Caco-2 (cell line): ENCODE measurements at regions not wholly inside any gene's neighbourhood (a gene's known extent, or its start where the extent isn't known, plus 50 kb on each side); places are given as distances from the start of the nearest gene placed in this dataset.

Experiments used
- BruUV-seq: library from RNA; stranded (reverse); fragments of 400-500 nt; replicated peaks from 2 replicates; lab custom pipeline; 2021; lab: Mats Ljungman, UMichigan
- CTCF ChIA-PET: fragments of 300-600 bp; sonication (Branson Sonifier 250); formaldehyde crosslinking; loops from one replicate; lab custom pipeline; 2022; ENCODE audit warnings: antibody characterized with exemption; lab: Charles Lee
- POLR2A ChIA-PET: fragments of 300-600 bp; sonication (Branson Sonifier 250); formaldehyde crosslinking; loops from one replicate; lab custom pipeline; 2022; ENCODE audit warnings: antibody characterized with exemption; lab: Charles Lee
- DNase-seq, 2 experiments: peaks; one replicate each; pipeline versions ENCODE4 v3.0.0 to v3.0.0-alpha.2; 2020 to 2022
- H3K27me3 ChIP-seq: replicated peaks from 2 replicates; pipeline ENCODE4 v1.6.0; 2011; ENCODE audit warnings: low read length; ENCODE audit not compliant: control insufficient read depth, insufficient read depth
- H3K36me3 ChIP-seq: 2 replicates; pipeline ENCODE4 v1.5.1; 2011; ENCODE audit warnings: low read length; ENCODE audit not compliant: control insufficient read depth, insufficient read depth
- H3K4me1 ChIP-seq: fragments of 250-450 bp; sonication (Bioruptor Pico); 2 replicates; pipeline ENCODE4 v1.5.1; 2020; ENCODE audit warnings: mild to moderate bottlenecking
- H3K4me3 ChIP-seq: 2 replicates; pipeline ENCODE4 v1.5.1; 2011; ENCODE audit warnings: low read depth, mild to moderate bottlenecking, control low read depth, low read length
- H3K9me3 ChIP-seq: fragments of 250-450 bp; sonication (Bioruptor Pico); 2 replicates; pipeline ENCODE4 v1.5.1; 2020; ENCODE audit warnings: mild to moderate bottlenecking, moderate library complexity
- H3K27ac Mint-ChIP-seq: one replicate; pipeline ENCODE4 v1.8.0; 2022; ENCODE audit warnings: mixed read lengths; ENCODE audit not compliant: unreplicated experiment
- H3K27me3 Mint-ChIP-seq: one replicate; pipeline ENCODE4 v1.8.0; 2022; ENCODE audit warnings: mixed read lengths; ENCODE audit not compliant: insufficient read depth, unreplicated experiment
- H3K36me3 Mint-ChIP-seq: one replicate; pipeline ENCODE4 v1.8.0; 2022; ENCODE audit warnings: mild to moderate bottlenecking, mixed read lengths; ENCODE audit not compliant: insufficient read depth, unreplicated experiment
- H3K4me1 Mint-ChIP-seq: one replicate; pipeline ENCODE4 v1.8.0; 2022; ENCODE audit warnings: low read depth, mixed read lengths; ENCODE audit not compliant: unreplicated experiment
- H3K4me3 Mint-ChIP-seq: one replicate; pipeline ENCODE4 v1.8.0; 2022; ENCODE audit warnings: mild to moderate bottlenecking, moderate library complexity, mixed read lengths; ENCODE audit not compliant: unreplicated experiment
- H3K9me3 Mint-ChIP-seq: one replicate; pipeline ENCODE4 v1.8.0; 2022; ENCODE audit warnings: mixed read lengths; ENCODE audit not compliant: unreplicated experiment
- CTCF ChIP-seq, 2 experiments: fragments of 200-600 bp in 1 of 2; IDR thresholded peaks; 1 replicate in 1 of 2; 2 replicates in 1 of 2; pipeline versions ENCODE4 v1.5.1 to v1.8.0; 2011 to 2022; ENCODE audit warnings: antibody characterized with exemption in 1 of 2, control low read depth in 1 of 2, inconsistent platforms in 1 of 2, low read depth in 1 of 2, low read length in 1 of 2, mild to moderate bottlenecking in 1 of 2, moderate library complexity in 1 of 2; ENCODE audit not compliant: insufficient read depth in 1 of 2, severe bottlenecking in 1 of 2, unreplicated experiment in 1 of 2
- intact Hi-C: fragments of 100-400 bp; cut with micrococcal nuclease; formaldehyde crosslinking; loops from one replicate; pipeline ENCODE4 v1.10.0; 2022; ENCODE audit not compliant: unreplicated experiment

GRCh38 chr16:17827313-17827712, 356.6 kb upstream of the XYLT1 start:
- H3K27me3 ChIP-seq, result no peaks in the 10 kb centered on the region
- no peaks in the 10 kb centered on the region for H3K4me1 ChIP-seq
- no peaks in the 10 kb centered on the region for H3K9me3 Mint-ChIP-seq
- intact Hi-C loops, result no loop called here
- DNase-seq, result no peak
- no peaks in the 10 kb centered on the region for H3K36me3 Mint-ChIP-seq
- TF ChIP-seq CTCF (IDR thresholded peaks at IDR 0.05; ENCODE audit: insufficient read depth in 1 of 2, low read depth in 1 of 2, low read length in 1 of 2, severe bottlenecking in 1 of 2, unreplicated experiment in 1 of 2), result no peak
- H3K36me3 ChIP-seq, result no peaks in the 10 kb centered on the region
- no peaks in the 10 kb centered on the region for H3K9me3 ChIP-seq
- ChIA-PET POLR2A (no interaction called here), CTCF (no interaction called here)
- no peak overlapping the region for H3K27ac Mint-ChIP-seq
- BruUV-seq, result no TSS peak
- H3K4me3 ChIP-seq, result no peak overlapping the region
- peaks cover 4% of the 10 kb centered on the region for H3K27me3 Mint-ChIP-seq
- no peak overlapping the region for H3K4me3 Mint-ChIP-seq
- no peaks in the 10 kb centered on the region for H3K4me1 Mint-ChIP-seq

DNA sequence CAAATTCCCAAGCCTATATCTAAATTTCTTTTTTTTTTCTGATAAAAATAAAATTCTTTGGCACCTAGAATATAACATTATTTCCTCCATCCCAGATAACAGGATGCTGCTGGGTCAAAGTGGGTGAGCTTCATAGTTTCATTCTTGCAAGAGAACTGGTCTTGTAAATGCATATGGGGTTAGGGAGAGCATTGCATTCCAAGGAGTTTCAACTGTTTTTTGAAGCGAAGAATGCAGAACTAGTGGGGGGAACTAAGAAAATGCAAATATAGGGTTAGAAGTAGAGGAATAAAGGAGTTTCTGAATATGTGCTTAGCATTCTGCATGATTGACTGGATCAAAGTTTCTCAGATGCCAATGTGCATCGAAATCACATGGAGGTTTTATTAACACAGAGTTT, 347.2 kb upstream of the XYLT1 start:
- no peak for DNase-seq
- CTCF ChIA-PET, result no interaction called here

GRCh38 chr16:17817260-17817659, 346.5 kb upstream of the XYLT1 start:
- no peaks in the 10 kb centered on the region for H3K36me3 ChIP-seq
- H3K4me1 Mint-ChIP-seq, result no peaks in the 10 kb centered on the region
- no peaks in the 10 kb centered on the region for H3K36me3 Mint-ChIP-seq
- H3K27me3 Mint-ChIP-seq, result peaks cover 20% of the 10 kb centered on the region
- no peak for TF ChIP-seq CTCF (IDR thresholded peaks at IDR 0.05; ENCODE audit: insufficient read depth in 1 of 2, low read depth in 1 of 2, low read length in 1 of 2, severe bottlenecking in 1 of 2, unreplicated experiment in 1 of 2)
- H3K27me3 ChIP-seq, result no peaks in the 10 kb centered on the region
- 0 out of 2 replicates have a peak, but pooled peaks cover 3% of the 10 kb centered on the region for H3K9me3 ChIP-seq
- intact Hi-C loops, result no loop called here
- no peak for DNase-seq
- no TSS peak for BruUV-seq
- H3K4me1 ChIP-seq, result no peaks in the 10 kb centered on the region
- no peak overlapping the region for H3K4me3 ChIP-seq
- CTCF ChIA-PET, result no interaction called here
- H3K27ac Mint-ChIP-seq, result no peak overlapping the region
- peaks cover 20% of the 10 kb centered on the region for H3K9me3 Mint-ChIP-seq
- POLR2A ChIA-PET, result no interaction called here
- H3K4me3 Mint-ChIP-seq, result no peak overlapping the region

More for the DNA sequence above, 347.2 kb upstream of the XYLT1 start:
- intact Hi-C loops, result no loop called here
- H3K9me3 Mint-ChIP-seq, result peaks cover 20% of the 10 kb centered on the region
- no peak overlapping the region for H3K27ac Mint-ChIP-seq
- no peak overlapping the region for H3K4me3 ChIP-seq
- no TSS peak for BruUV-seq
- H3K27me3 ChIP-seq, result no peaks in the 10 kb centered on the region
- H3K4me1 Mint-ChIP-seq, result no peaks in the 10 kb centered on the region
- H3K4me1 ChIP-seq, result no peaks in the 10 kb centered on the region
- no peak overlapping the region for H3K4me3 Mint-ChIP-seq
- POLR2A ChIA-PET, result no interaction called here
- H3K36me3 Mint-ChIP-seq, result no peaks in the 10 kb centered on the region
- H3K36me3 ChIP-seq, result no peaks in the 10 kb centered on the region
- peaks cover 20% of the 10 kb centered on the region for H3K27me3 Mint-ChIP-seq
- H3K9me3 ChIP-seq, result 0 out of 2 replicates have a peak, but pooled peaks cover 3% of the 10 kb centered on the region
- TF ChIP-seq CTCF (IDR thresholded peaks at IDR 0.05; ENCODE audit: insufficient read depth in 1 of 2, low read depth in 1 of 2, low read length in 1 of 2, severe bottlenecking in 1 of 2, unreplicated experiment in 1 of 2), result no peak
